Nephron (organoid): ENCODE measurements at regions not wholly inside any gene's neighbourhood (a gene's known extent, or its start where the extent isn't known, plus 50 kb on each side); places are given as distances from the start of the nearest gene placed in this dataset.

ENCODE experiments used
- H3K27ac Mint-ChIP-seq, 3 experiments: 2 replicates each; pipeline ENCODE4 v1.8.0; 2020; ENCODE audit warnings: mixed read lengths in 3 of 3, mild to moderate bottlenecking in 2 of 3, moderate library complexity in 1 of 3
- H3K27me3 Mint-ChIP-seq: 2 replicates; pipeline ENCODE4 v1.8.0; 2021; ENCODE audit warnings: low read depth, mild to moderate bottlenecking, moderate library complexity, mixed read lengths
- H3K36me3 Mint-ChIP-seq: 2 replicates; pipeline ENCODE4 v1.8.0; 2020; ENCODE audit warnings: low read depth, mixed read lengths
- H3K4me1 Mint-ChIP-seq: 2 replicates; pipeline ENCODE4 v1.8.0; 2020; ENCODE audit warnings: mixed read lengths
- H3K4me3 Mint-ChIP-seq, 3 experiments: 2 replicates each; pipeline ENCODE4 v1.8.0; 2020; ENCODE audit warnings: mild to moderate bottlenecking in 3 of 3, mixed read lengths in 3 of 3, moderate library complexity in 2 of 3
- H3K9me3 Mint-ChIP-seq: 2 replicates; pipeline ENCODE4 v1.8.0; 2020; ENCODE audit warnings: mixed read lengths
- CTCF ChIP-seq, 3 experiments: fragments of 200-600 bp; sonication (generic); IDR thresholded peaks; one replicate each; pipeline ENCODE4 v1.5.0; 2021; ENCODE audit warnings: antibody characterized with exemption in 3 of 3; ENCODE audit not compliant: unreplicated experiment in 3 of 3

- no peak for TF ChIP-seq CTCF (IDR thresholded peaks at IDR 0.05; ENCODE audit: unreplicated experiment in 3 of 3)
- Mint-ChIP-seq H3K27me3 (no peaks in the 10 kb centered on the region), H3K36me3 (no peaks in the 10 kb centered on the region), H3K4me1 (no peaks in the 10 kb centered on the region), H3K4me3 (no peak overlapping the region), H3K9me3 (peaks cover 10% of the 10 kb centered on the region), H3K27ac (no peak overlapping the region)
These were observed 684.3 kb upstream of the SORCS1 start for GRCh38 chr10:107848726-107849360.

GRCh38 chr10:107847620-107848019, 683.1 kb upstream of the SORCS1 start:
- Mint-ChIP-seq H3K4me3 (no peak overlapping the region), H3K36me3 (no peaks in the 10 kb centered on the region), H3K27ac (no peak overlapping the region), H3K4me1 (no peaks in the 10 kb centered on the region), H3K9me3 (peaks cover 10% of the 10 kb centered on the region), H3K27me3 (no peaks in the 10 kb centered on the region)
- no peak for TF ChIP-seq CTCF (IDR thresholded peaks at IDR 0.05; ENCODE audit: unreplicated experiment in 3 of 3)

- H3K36me3 Mint-ChIP-seq, result no peaks in the 10 kb centered on the region
- no peaks in the 10 kb centered on the region for H3K4me1 Mint-ChIP-seq
- no peak overlapping the region for H3K4me3 Mint-ChIP-seq
- H3K9me3 Mint-ChIP-seq, result no peaks in the 10 kb centered on the region
- H3K27me3 Mint-ChIP-seq, result no peaks in the 10 kb centered on the region
- no peak overlapping the region for H3K27ac Mint-ChIP-seq
- no peak for TF ChIP-seq CTCF (IDR thresholded peaks at IDR 0.05; ENCODE audit: unreplicated experiment in 3 of 3)
These were observed 670.2 kb upstream of the SORCS1 start for GRCh38 chr10:107834706-107835105.

- no peak for TF ChIP-seq CTCF (IDR thresholded peaks at IDR 0.05; ENCODE audit: unreplicated experiment in 3 of 3)
- H3K27me3 Mint-ChIP-seq, result no peaks in the 10 kb centered on the region
- H3K9me3 Mint-ChIP-seq, result no peaks in the 10 kb centered on the region
- no peak overlapping the region for H3K4me3 Mint-ChIP-seq
- no peaks in the 10 kb centered on the region for H3K36me3 Mint-ChIP-seq
- no peaks in the 10 kb centered on the region for H3K4me1 Mint-ChIP-seq
- no peak overlapping the region for H3K27ac Mint-ChIP-seq
These were observed 667.3 kb upstream of the SORCS1 start for GRCh38 chr10:107831772-107832171.

- Mint-ChIP-seq H3K27me3 (no peaks in the 10 kb centered on the region), H3K36me3 (no peaks in the 10 kb centered on the region), H3K4me3 (no peak overlapping the region), H3K9me3 (no peaks in the 10 kb centered on the region), H3K4me1 (no peaks in the 10 kb centered on the region), H3K27ac (no peak overlapping the region)
- TF ChIP-seq CTCF (IDR thresholded peaks at IDR 0.05; ENCODE audit: unreplicated experiment in 3 of 3), result no peak
These were observed 664.7 kb upstream of the SORCS1 start for GRCh38 chr10:107829161-107829560.

GRCh38 chr10:107826171-107826570, 661.7 kb upstream of the SORCS1 start:
- Mint-ChIP-seq H3K9me3 (no peaks in the 10 kb centered on the region), H3K27ac (no peak overlapping the region), H3K27me3 (no peaks in the 10 kb centered on the region), H3K4me3 (no peak overlapping the region), H3K4me1 (no peaks in the 10 kb centered on the region), H3K36me3 (no peaks in the 10 kb centered on the region)
- no peak for TF ChIP-seq CTCF (IDR thresholded peaks at IDR 0.05; ENCODE audit: unreplicated experiment in 3 of 3)
